ENCODE measurements at regions not wholly inside any gene's neighbourhood (a gene's known extent, or its start where the extent isn't known, plus 50 kb on each side); places are given as distances from the start of the nearest gene placed in this dataset.

- TF ChIP-seq NR2C1 (IDR thresholded peaks at IDR 0.05) (no peak), NRF1 (conservative IDR thresholded peaks at IDR 0.05; ENCODE audit: low read depth, low read length) (no peak), ZNF274 (IDR thresholded peaks at IDR 0.05; ENCODE audit: insufficient read depth, insufficient read length) (no peak), CREM (IDR thresholded peaks at IDR 0.05; ENCODE audit: low read depth) (no peak), ZBTB4 (CRISPR knock-in tag; IDR thresholded peaks at IDR 0.05) (no peak), TCF7 (IDR thresholded peaks at IDR 0.05; ENCODE audit: borderline replicate concordance) (no peak), FOS (IDR thresholded peaks at IDR 0.05; ENCODE audit: borderline replicate concordance, extremely low read depth, insufficient read length) (no peak), CEBPZ (IDR thresholded peaks at IDR 0.05; ENCODE audit: low read depth, low read length) (no peak)
- ChIA-PET CTCF (no interaction called here), RAD21 (ENCODE audit: unreplicated experiment) (no interaction called here), SMC1A (ENCODE audit: uncharacterized antibody, unreplicated experiment) (no interaction called here), POLR2A (no interaction called here)
- H3K4me1 ChIP-seq (ENCODE audit: control insufficient read depth, insufficient read depth, low read length): no peaks in the 10 kb centered on the region
- intact Hi-C loops (cut with micrococcal nuclease; ENCODE audit: unreplicated experiment) (no loop called here), in situ Hi-C loops (cut with MboI) (no loop called here)
- DNase-seq (ENCODE audit: low read depth, low spot score): no peak
- FAIRE-seq: no peak
- no peak overlapping the region for H3K9ac ChIP-seq (ENCODE audit: control insufficient read depth, insufficient read depth, low read length)
- no peak overlapping the region for H3K4me2 ChIP-seq (ENCODE audit: control insufficient read depth, insufficient read depth)
- no peaks in the 10 kb centered on the region for H3K36me3 ChIP-seq (ENCODE audit: control insufficient read depth in 2 of 2, insufficient read depth in 2 of 2, low read length in 1 of 2)
- H2AFZ ChIP-seq (ENCODE audit: control insufficient read depth, low read depth, low read length): no peak overlapping the region
- no peaks in the 10 kb centered on the region; the same call in 1 of the 2 replicates for H4K20me1 ChIP-seq (ENCODE audit: control insufficient read depth, insufficient read depth)
- no TSS peak for BruUV-seq (replicated peaks)
- WGBS (ENCODE audit: insufficient coverage, insufficient replicate concordance, low lambda C conversion rate, missing lambda C conversion rate): 18% methylated on average over 3 of the region's 3 CpGs
- no peaks in the 10 kb centered on the region for H3K9me3 ChIP-seq (replicated peaks; ENCODE audit: control insufficient read depth, insufficient read depth, low read length)
- no peak overlapping the region for H3K27ac ChIP-seq (ENCODE audit: control insufficient read depth, insufficient read depth)
- no peak for ATAC-seq
- H3K4me3 ChIP-seq: no peak overlapping the region
- no peaks in the 10 kb centered on the region for H3K27me3 ChIP-seq (replicated peaks in 1 of 2; ENCODE audit: control insufficient read depth in 2 of 2, insufficient read depth in 2 of 2, low read length in 1 of 2)
- no peaks in the 10 kb centered on the region for H3K79me2 ChIP-seq (ENCODE audit: control insufficient read depth, insufficient read depth, low read length)
Observed at GRCh38 chr6:97819710-97820109, 536.7 kb upstream of the MMS22L start.

All from GM12878 (cell line).